Endothelial cell (in vitro differentiated cells): ENCODE measurements at regions not wholly inside any gene's neighbourhood (a gene's known extent, or its start where the extent isn't known, plus 50 kb on each side); places are given as distances from the start of the nearest gene placed in this dataset.
"Not testable (repeated sequence)": the region's sequence is repeated elsewhere in the genome, so short reads cannot be mapped to it uniquely, and the experiment has no call there.

Experiments used
- DNase-seq: peaks from one replicate; pipeline ENCODE4 v3.0.0; 2021; ENCODE audit warnings: low spot score
- H3K27ac Mint-ChIP-seq: one replicate; pipeline ENCODE4 v1.8.0; 2021; ENCODE audit warnings: mixed read lengths, inconsistent platforms; ENCODE audit not compliant: unreplicated experiment
- H3K27me3 Mint-ChIP-seq: one replicate; pipeline ENCODE4 v1.8.0; 2021; ENCODE audit warnings: mild to moderate bottlenecking, moderate library complexity, mixed read lengths, inconsistent platforms; ENCODE audit not compliant: unreplicated experiment
- H3K36me3 Mint-ChIP-seq: one replicate; pipeline ENCODE4 v1.8.0; 2021; ENCODE audit warnings: mild to moderate bottlenecking, low read depth, mixed read lengths, inconsistent platforms; ENCODE audit not compliant: unreplicated experiment
- H3K4me1 Mint-ChIP-seq: one replicate; pipeline ENCODE4 v1.8.0; 2021; ENCODE audit warnings: mild to moderate bottlenecking, mixed read lengths, inconsistent platforms; ENCODE audit not compliant: unreplicated experiment
- H3K4me3 Mint-ChIP-seq: one replicate; pipeline ENCODE4 v1.8.0; 2021; ENCODE audit warnings: mild to moderate bottlenecking, mixed read lengths, inconsistent platforms; ENCODE audit not compliant: unreplicated experiment
- H3K9me3 Mint-ChIP-seq: one replicate; pipeline ENCODE4 v1.8.0; 2021; ENCODE audit warnings: mixed read lengths, inconsistent platforms; ENCODE audit not compliant: unreplicated experiment
- TF ChIP-seq, protein P1 (sequence below): fragments of 200-600 bp; sonication (generic); IDR thresholded peaks from one replicate; pipeline ENCODE4 v1.5.0; 2021; ENCODE audit warnings: antibody characterized with exemption; ENCODE audit not compliant: unreplicated experiment

DNA sequence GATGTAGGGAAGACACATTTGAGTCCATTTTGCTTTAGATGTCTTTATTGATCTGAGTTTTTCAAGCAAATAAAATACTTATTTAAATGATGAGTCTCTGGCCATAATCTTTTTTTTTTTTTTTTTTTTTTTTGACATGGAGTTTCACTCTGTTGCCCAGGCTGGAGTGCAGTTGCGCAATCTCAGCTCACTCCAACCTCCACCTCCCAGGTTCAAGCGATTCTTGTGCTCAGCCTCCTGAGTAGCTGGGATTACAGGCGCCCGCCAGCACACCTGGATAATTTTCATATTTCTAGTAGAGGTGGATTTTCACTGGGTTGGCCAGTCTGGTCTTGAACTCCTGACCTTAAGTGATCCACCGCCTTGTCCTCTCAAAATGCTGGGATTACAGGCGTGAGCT lies 194.5 kb upstream of the MAD2L1 start:
- DNase-seq: no peak
- Mint-ChIP-seq H3K27ac (no peak overlapping the region), H3K9me3 (no peaks in the 10 kb centered on the region), H3K4me3 (no peak overlapping the region), H3K4me1 (no peaks in the 10 kb centered on the region), H3K27me3 (peaks cover 2% of the 10 kb centered on the region), H3K36me3 (no peaks in the 10 kb centered on the region)
- TF ChIP-seq, protein P1, sequence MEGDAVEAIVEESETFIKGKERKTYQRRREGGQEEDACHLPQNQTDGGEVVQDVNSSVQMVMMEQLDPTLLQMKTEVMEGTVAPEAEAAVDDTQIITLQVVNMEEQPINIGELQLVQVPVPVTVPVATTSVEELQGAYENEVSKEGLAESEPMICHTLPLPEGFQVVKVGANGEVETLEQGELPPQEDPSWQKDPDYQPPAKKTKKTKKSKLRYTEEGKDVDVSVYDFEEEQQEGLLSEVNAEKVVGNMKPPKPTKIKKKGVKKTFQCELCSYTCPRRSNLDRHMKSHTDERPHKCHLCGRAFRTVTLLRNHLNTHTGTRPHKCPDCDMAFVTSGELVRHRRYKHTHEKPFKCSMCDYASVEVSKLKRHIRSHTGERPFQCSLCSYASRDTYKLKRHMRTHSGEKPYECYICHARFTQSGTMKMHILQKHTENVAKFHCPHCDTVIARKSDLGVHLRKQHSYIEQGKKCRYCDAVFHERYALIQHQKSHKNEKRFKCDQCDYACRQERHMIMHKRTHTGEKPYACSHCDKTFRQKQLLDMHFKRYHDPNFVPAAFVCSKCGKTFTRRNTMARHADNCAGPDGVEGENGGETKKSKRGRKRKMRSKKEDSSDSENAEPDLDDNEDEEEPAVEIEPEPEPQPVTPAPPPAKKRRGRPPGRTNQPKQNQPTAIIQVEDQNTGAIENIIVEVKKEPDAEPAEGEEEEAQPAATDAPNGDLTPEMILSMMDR: no peak

DNA sequence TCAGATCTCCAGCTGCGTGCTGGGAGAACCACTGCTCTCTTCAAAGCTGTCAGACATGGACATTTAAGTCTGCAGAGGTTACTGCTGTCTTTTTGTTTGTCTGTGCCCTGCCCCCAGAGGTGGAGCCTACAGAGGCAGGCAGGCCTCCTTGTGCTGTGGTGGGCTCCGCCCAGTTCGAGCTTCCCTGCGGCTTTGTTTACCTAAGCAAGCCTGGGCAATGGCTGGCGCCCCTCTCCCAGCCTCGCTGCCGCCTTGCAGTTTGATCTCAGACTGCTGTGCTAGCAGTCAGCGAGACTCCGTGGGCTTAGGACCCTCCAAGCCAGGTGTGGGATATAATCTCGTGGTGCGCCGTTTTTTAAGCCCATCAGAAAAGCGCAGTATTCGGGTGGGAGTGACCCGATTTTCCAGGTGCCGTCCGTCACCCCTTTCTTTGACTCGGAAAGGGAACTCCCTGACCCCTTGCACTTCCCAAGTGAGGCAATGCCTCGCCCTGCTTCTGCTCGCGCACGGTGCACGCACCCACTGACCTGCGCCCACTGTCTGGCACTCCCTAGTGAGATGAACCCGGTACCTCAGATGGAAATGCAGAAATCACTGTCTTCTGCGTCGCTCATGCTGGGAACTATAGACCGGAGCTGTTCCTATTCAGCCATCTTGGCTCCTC lies 189.6 kb upstream of the MAD2L1 start:
- peak overlapping the region; percentile 95 for H3K27ac Mint-ChIP-seq
- H3K9me3 Mint-ChIP-seq, H3K36me3 Mint-ChIP-seq, H3K27me3 Mint-ChIP-seq, H3K4me1 Mint-ChIP-seq: not testable (repeated sequence)
- DNase-seq: peak; percentile 28
- peak overlapping the region; percentile 96 for H3K4me3 Mint-ChIP-seq

DNA sequence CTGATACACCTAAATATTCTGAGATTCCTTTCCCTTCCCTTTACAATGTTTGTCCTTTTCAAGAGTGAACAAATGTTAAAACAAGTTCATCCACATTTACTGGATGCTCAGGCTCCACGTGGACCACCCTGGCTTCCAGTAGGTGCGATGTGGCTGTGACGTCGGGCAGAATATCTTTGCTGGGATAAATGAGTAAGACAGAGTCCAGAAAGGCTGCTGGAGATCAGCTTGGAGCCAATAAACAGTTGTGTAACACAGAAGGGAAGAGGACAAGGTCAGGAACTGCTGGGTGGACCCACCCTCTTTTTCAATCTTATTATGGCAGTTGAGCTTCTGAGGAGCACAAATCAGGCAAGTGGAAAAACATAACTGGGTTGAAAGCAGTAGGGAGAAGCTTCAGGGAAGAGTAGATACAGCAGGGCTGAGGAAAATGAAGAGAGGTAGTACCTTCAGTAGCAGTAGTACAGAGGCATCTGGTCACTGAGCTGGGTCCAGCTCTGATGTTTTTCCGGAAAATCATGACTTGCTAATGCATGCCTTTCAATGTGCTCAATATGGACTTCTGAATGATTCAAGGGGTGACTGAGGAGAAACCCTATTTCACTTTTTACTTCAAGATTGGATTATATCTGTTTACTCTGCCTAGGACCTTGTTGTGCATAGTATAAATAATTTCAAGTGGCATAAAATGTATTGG lies 171.8 kb upstream of the MAD2L1 start:
- H3K4me3 Mint-ChIP-seq: no peak overlapping the region
- no peak for DNase-seq
- H3K4me1 Mint-ChIP-seq: no peaks in the 10 kb centered on the region
- no peak overlapping the region for H3K27ac Mint-ChIP-seq
- TF ChIP-seq, protein P1: no peak
- peaks cover under 1% of the 10 kb centered on the region for H3K9me3 Mint-ChIP-seq
- H3K27me3 Mint-ChIP-seq: no peaks in the 10 kb centered on the region
- no peaks in the 10 kb centered on the region for H3K36me3 Mint-ChIP-seq

DNA sequence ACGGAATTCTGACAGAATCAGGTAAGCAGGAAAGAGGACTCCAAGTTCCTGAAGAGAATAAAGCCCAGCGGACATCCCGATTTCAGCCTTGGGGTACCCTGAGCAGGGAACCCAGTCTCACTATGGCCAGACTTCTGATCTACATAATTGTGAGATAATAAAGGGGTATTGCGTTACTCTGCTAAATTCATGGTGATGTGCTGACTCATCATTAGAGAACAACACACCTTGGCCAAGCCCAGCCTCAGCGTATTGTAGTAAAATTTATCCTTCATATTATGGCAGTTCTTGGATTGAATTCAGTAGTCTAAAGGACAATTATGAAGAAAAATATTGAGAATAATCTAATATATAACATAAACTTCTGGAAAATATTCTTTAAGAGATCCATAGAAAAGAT lies 170.2 kb upstream of the MAD2L1 start:
- Mint-ChIP-seq H3K4me3 (no peak overlapping the region), H3K4me1 (no peaks in the 10 kb centered on the region), H3K27me3 (no peaks in the 10 kb centered on the region), H3K36me3 (no peaks in the 10 kb centered on the region), H3K9me3 (peaks cover 5% of the 10 kb centered on the region), H3K27ac (no peak overlapping the region)
- TF ChIP-seq, protein P1: no peak
- DNase-seq: no peak

DNA sequence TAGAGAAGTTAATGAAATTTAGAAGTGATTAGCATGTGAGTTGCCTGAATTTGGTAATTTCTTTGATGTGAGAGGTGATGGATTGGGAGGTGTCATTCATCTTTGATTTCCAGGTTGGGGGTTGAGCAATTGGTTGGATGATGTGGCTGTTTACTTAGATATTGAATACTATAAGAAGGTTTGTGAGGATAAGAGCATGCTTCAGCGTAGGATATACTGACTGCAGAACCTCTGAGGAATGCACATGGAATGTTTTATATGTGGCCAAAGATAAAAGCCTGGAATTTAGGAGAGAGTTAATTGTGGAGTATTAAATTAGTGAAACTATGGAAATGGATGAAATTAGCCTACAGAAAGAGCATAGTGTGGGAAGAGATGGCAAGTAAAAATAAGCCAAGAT lies 165.4 kb upstream of the MAD2L1 start:
- no peak for DNase-seq
- Mint-ChIP-seq H3K9me3 (peaks cover 5% of the 10 kb centered on the region), H3K27ac (no peak overlapping the region), H3K4me1 (peaks cover 6% of the 10 kb centered on the region), H3K4me3 (no peak overlapping the region), H3K36me3 (no peaks in the 10 kb centered on the region), H3K27me3 (peaks cover 2% of the 10 kb centered on the region)
- TF ChIP-seq, protein P1: no peak
